ENCODE measurements at regions not wholly inside any gene's neighbourhood (a gene's known extent, or its start where the extent isn't known, plus 50 kb on each side); places are given as distances from the start of the nearest gene placed in this dataset.

GRCh38 chr2:23235736-23236135 is 149.2 kb upstream of the KLHL29 start:
- Mint-ChIP-seq H3K27me3 (ENCODE audit: insufficient read depth, unreplicated experiment) (no peaks in the 10 kb centered on the region), H3K36me3 (ENCODE audit: insufficient read depth, unreplicated experiment) (no peaks in the 10 kb centered on the region)

DNA sequence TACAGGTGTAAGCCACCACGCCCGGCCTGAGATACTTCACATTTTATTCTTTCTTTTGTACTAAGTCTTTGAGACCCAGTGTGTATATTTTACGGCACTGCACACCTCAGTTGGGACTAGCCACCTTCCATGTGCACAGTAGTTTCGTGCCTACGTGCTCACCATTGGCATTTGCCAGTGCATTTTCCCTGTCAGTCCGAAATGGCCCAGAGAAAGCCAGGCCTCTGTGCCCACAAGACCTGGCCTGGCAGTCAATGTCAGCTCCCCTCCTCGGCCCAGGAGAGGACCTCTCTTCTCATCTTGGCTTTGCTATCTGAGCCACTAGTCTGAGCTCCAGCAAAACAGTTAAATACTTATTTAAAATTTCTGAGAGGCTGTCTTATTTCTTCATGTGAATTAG is 147.8 kb upstream of the KLHL29 start:
- intact Hi-C loops (cut with micrococcal nuclease; ENCODE audit: unreplicated experiment): no loop called here
- Mint-ChIP-seq H3K27ac (ENCODE audit: unreplicated experiment) (no peak overlapping the region), H3K9me3 (ENCODE audit: unreplicated experiment) (no peaks in the 10 kb centered on the region), H3K36me3 (ENCODE audit: insufficient read depth, unreplicated experiment) (no peaks in the 10 kb centered on the region), H3K4me3 (ENCODE audit: unreplicated experiment) (no peak overlapping the region), H3K4me1 (ENCODE audit: low read depth, unreplicated experiment) (no peaks in the 10 kb centered on the region), H3K27me3 (ENCODE audit: insufficient read depth, unreplicated experiment) (no peaks in the 10 kb centered on the region)
- no peaks in the 10 kb centered on the region for H3K4me1 ChIP-seq
- TF ChIP-seq, protein P1, sequence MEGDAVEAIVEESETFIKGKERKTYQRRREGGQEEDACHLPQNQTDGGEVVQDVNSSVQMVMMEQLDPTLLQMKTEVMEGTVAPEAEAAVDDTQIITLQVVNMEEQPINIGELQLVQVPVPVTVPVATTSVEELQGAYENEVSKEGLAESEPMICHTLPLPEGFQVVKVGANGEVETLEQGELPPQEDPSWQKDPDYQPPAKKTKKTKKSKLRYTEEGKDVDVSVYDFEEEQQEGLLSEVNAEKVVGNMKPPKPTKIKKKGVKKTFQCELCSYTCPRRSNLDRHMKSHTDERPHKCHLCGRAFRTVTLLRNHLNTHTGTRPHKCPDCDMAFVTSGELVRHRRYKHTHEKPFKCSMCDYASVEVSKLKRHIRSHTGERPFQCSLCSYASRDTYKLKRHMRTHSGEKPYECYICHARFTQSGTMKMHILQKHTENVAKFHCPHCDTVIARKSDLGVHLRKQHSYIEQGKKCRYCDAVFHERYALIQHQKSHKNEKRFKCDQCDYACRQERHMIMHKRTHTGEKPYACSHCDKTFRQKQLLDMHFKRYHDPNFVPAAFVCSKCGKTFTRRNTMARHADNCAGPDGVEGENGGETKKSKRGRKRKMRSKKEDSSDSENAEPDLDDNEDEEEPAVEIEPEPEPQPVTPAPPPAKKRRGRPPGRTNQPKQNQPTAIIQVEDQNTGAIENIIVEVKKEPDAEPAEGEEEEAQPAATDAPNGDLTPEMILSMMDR (IDR thresholded peaks at IDR 0.05; ENCODE audit: insufficient read depth in 1 of 2, low read depth in 1 of 2, low read length in 1 of 2, severe bottlenecking in 1 of 2, unreplicated experiment in 1 of 2): no peak
- CTCF ChIA-PET: no interaction called here
- BruUV-seq (replicated peaks): no TSS peak
- no peaks in the 10 kb centered on the region for H3K27me3 ChIP-seq (replicated peaks; ENCODE audit: control insufficient read depth, insufficient read depth, low read length)
- POLR2A ChIA-PET: no interaction called here
- H3K9me3 ChIP-seq: no peaks in the 10 kb centered on the region
- H3K4me3 ChIP-seq (ENCODE audit: low read depth, low read length): no peak overlapping the region
- DNase-seq: no peak
- no peaks in the 10 kb centered on the region for H3K36me3 ChIP-seq (ENCODE audit: control insufficient read depth, insufficient read depth, low read length)

More at GRCh38 chr2:23235736-23236135, 149.2 kb upstream of the KLHL29 start:
- ChIA-PET CTCF (no interaction called here), POLR2A (no interaction called here)
- H3K9me3 Mint-ChIP-seq (ENCODE audit: unreplicated experiment): no peaks in the 10 kb centered on the region
- Histone ChIP-seq H3K4me3 (ENCODE audit: low read depth, low read length) (no peak overlapping the region), H3K36me3 (ENCODE audit: control insufficient read depth, insufficient read depth, low read length) (no peaks in the 10 kb centered on the region), H3K4me1 (0 out of 2 replicates have a peak, but pooled peaks cover 2% of the 10 kb centered on the region), H3K9me3 (no peaks in the 10 kb centered on the region), H3K27me3 (replicated peaks; ENCODE audit: control insufficient read depth, insufficient read depth, low read length) (no peaks in the 10 kb centered on the region)
- intact Hi-C loops (cut with micrococcal nuclease; ENCODE audit: unreplicated experiment): no loop called here
- H3K4me1 Mint-ChIP-seq (ENCODE audit: low read depth, unreplicated experiment): peaks cover 3% of the 10 kb centered on the region
- no peak for DNase-seq
- no TSS peak for BruUV-seq (replicated peaks)
- no peak overlapping the region for H3K4me3 Mint-ChIP-seq (ENCODE audit: unreplicated experiment)
- TF ChIP-seq, protein P1 (IDR thresholded peaks at IDR 0.05; ENCODE audit: insufficient read depth in 1 of 2, low read depth in 1 of 2, low read length in 1 of 2, severe bottlenecking in 1 of 2, unreplicated experiment in 1 of 2): no peak
- H3K27ac Mint-ChIP-seq (ENCODE audit: unreplicated experiment): no peak overlapping the region

- TF ChIP-seq, protein P1 (IDR thresholded peaks at IDR 0.05; ENCODE audit: insufficient read depth in 1 of 2, low read depth in 1 of 2, low read length in 1 of 2, severe bottlenecking in 1 of 2, unreplicated experiment in 1 of 2): no peak
- Histone ChIP-seq H3K4me3 (ENCODE audit: low read depth, low read length) (no peak overlapping the region), H3K36me3 (ENCODE audit: control insufficient read depth, insufficient read depth, low read length) (no peaks in the 10 kb centered on the region), H3K27me3 (replicated peaks; ENCODE audit: control insufficient read depth, insufficient read depth, low read length) (no peaks in the 10 kb centered on the region), H3K4me1 (no peaks in the 10 kb centered on the region), H3K9me3 (no peaks in the 10 kb centered on the region)
- Mint-ChIP-seq H3K27me3 (ENCODE audit: insufficient read depth, unreplicated experiment) (no peaks in the 10 kb centered on the region), H3K4me3 (ENCODE audit: unreplicated experiment) (no peak overlapping the region), H3K9me3 (ENCODE audit: unreplicated experiment) (no peaks in the 10 kb centered on the region), H3K36me3 (ENCODE audit: insufficient read depth, unreplicated experiment) (no peaks in the 10 kb centered on the region), H3K27ac (ENCODE audit: unreplicated experiment) (no peak overlapping the region), H3K4me1 (ENCODE audit: low read depth, unreplicated experiment) (no peaks in the 10 kb centered on the region)
- BruUV-seq (replicated peaks): no TSS peak
- intact Hi-C loops (cut with micrococcal nuclease; ENCODE audit: unreplicated experiment): no loop called here
- DNase-seq: no peak
- CTCF ChIA-PET: no interaction called here
- POLR2A ChIA-PET: no interaction called here
Measured at GRCh38 chr2:23238011-23238657, 146.8 kb upstream of the KLHL29 start.

Data from Caco-2 (cell line).